BE2C (cell line): ENCODE measurements at regions not wholly inside any gene's neighbourhood (a gene's known extent, or its start where the extent isn't known, plus 50 kb on each side); places are given as distances from the start of the nearest gene placed in this dataset.

Experiments used
- DNase-seq: peaks from one replicate; pipeline ENCODE4 v3.0.0-alpha.2; 2020
- H3K27me3 ChIP-seq: fragments of 250-450 bp; sonication (Bioruptor Pico); 2 replicates; pipeline ENCODE4 v1.5.1; 2020; ENCODE audit warnings: mild to moderate bottlenecking
- H3K36me3 ChIP-seq: fragments of 250-450 bp; sonication (Bioruptor Pico); 2 replicates; pipeline ENCODE4 v1.5.1; 2020; ENCODE audit warnings: mild to moderate bottlenecking
- H3K4me1 ChIP-seq: fragments of 250-450 bp; sonication (Bioruptor Pico); 2 replicates; pipeline ENCODE4 v1.5.1; 2020
- H3K4me3 ChIP-seq: 2 replicates; pipeline ENCODE4 v1.5.1; 2011; ENCODE audit warnings: low read depth, low read length
- H3K9me3 ChIP-seq: fragments of 250-450 bp; sonication (Bioruptor Pico); 2 replicates; pipeline ENCODE4 v1.5.1; 2020
- TF ChIP-seq, protein P1 (sequence below): IDR thresholded peaks from 2 replicates; pipeline ENCODE4 v1.5.1; 2012; ENCODE audit warnings: mild to moderate bottlenecking, low read depth, low read length

DNA sequence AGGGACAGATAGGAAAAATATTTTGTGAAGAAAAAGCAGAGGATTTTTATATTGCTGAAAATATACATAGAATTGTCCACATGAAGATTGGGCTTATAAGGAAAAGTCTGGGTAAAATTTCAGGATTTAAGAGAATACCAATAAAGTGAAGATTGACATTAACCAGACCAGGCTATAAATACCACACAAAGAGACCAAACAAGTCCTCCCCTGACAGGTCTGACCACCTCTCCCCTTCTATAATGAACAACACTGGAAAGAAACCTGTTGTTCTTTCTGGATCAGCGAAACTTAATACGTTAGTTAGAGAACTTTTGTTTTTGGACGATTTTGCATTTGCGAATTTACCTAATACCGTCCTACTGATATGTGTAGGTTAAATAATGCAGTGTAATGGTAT, 138.3 kb downstream of the ISL1 start:
- Histone ChIP-seq H3K36me3 (no peaks in the 10 kb centered on the region), H3K27me3 (no peaks in the 10 kb centered on the region), H3K4me1 (peaks cover 3% of the 10 kb centered on the region), H3K9me3 (no peaks in the 10 kb centered on the region), H3K4me3 (no peak overlapping the region)
- DNase-seq: no peak
- TF ChIP-seq, protein P1, sequence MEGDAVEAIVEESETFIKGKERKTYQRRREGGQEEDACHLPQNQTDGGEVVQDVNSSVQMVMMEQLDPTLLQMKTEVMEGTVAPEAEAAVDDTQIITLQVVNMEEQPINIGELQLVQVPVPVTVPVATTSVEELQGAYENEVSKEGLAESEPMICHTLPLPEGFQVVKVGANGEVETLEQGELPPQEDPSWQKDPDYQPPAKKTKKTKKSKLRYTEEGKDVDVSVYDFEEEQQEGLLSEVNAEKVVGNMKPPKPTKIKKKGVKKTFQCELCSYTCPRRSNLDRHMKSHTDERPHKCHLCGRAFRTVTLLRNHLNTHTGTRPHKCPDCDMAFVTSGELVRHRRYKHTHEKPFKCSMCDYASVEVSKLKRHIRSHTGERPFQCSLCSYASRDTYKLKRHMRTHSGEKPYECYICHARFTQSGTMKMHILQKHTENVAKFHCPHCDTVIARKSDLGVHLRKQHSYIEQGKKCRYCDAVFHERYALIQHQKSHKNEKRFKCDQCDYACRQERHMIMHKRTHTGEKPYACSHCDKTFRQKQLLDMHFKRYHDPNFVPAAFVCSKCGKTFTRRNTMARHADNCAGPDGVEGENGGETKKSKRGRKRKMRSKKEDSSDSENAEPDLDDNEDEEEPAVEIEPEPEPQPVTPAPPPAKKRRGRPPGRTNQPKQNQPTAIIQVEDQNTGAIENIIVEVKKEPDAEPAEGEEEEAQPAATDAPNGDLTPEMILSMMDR: no peak

DNA sequence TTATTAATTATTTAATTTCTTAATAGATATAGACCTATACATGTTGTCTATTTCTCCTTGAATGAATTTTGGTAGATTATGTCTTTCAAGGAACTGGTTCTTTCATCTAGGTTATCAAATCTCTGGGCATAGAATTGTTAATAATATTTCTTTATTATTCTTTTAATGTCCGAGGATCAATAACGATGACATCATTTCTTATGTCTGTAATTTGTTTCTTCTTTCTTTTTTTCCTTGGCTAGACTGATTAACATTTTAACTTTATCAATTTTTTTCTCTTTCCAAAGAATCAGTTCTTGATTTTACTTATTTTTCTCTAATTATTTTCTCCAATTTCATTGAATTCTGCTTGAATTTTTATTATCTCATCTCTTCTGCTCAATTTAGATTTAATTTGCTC, 156.0 kb downstream of the ISL1 start:
- Histone ChIP-seq H3K4me3 (no peak overlapping the region), H3K9me3 (no peaks in the 10 kb centered on the region; the same call in 1 of the 2 replicates), H3K4me1 (peaks cover 6% of the 10 kb centered on the region), H3K36me3 (no peaks in the 10 kb centered on the region), H3K27me3 (no peaks in the 10 kb centered on the region)
- TF ChIP-seq, protein P1: no peak
- no peak for DNase-seq

DNA sequence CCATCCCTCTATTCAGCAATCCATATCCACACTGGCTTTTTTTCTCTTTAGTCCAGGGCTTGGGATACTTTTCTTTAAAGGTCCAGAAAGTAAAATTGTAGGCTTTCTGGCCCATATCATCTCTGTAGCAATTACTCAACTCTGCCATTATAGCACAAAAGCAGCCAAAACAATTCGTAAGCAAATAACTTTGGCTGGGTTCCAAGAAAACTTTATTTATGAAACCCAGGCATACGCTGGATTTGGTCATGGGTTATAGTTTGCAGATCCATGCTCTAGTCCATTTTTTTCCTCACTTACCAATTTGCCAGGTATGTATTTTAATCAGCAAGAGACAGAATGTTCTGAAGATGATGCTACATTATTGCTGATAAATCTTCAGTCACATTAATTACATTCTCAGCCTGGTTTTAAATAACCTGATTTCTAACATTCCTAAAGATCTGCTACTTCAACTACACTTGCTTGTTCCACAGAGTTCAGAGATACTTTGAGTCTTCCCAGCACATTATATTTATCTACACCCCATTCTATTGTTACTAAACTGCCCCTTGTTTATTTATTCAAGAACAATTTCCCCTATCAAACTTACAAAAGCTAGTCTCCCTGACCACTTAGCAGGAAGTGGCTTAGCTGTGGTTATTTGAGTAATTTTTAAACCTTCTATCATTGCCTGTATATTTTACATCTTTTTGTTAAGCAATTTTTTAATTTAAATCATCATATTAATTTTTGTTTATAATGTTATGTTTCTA, 161.0 kb downstream of the ISL1 start:
- Histone ChIP-seq H3K4me1 (peaks cover 7% of the 10 kb centered on the region), H3K36me3 (no peaks in the 10 kb centered on the region), H3K9me3 (no peaks in the 10 kb centered on the region; the same call in 1 of the 2 replicates), H3K27me3 (no peaks in the 10 kb centered on the region), H3K4me3 (no peak overlapping the region)
- no peak for DNase-seq
- TF ChIP-seq, protein P1: no peak

DNA sequence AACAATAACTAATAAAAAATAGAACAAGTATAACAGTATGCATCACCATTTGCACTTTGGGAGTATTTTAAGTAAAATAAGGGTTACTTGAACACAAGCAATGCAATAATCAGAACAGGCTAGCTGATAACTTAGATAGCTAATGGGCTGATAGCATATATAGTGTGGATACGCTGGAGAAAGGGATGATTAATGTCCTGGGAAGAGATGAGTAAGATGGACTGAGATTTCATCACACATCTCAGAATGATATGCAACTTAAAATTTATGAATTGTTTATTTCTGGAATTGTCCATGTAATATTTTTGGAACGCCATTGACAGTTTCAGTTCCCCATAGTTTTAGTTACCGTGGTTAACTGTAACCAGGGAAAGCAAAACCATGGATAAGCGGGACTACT, 173.6 kb downstream of the ISL1 start:
- no peak for DNase-seq
- Histone ChIP-seq H3K4me1 (peaks cover 11% of the 10 kb centered on the region), H3K4me3 (no peak overlapping the region), H3K36me3 (no peaks in the 10 kb centered on the region), H3K9me3 (no peaks in the 10 kb centered on the region), H3K27me3 (no peaks in the 10 kb centered on the region)
- TF ChIP-seq, protein P1: no peak

DNA sequence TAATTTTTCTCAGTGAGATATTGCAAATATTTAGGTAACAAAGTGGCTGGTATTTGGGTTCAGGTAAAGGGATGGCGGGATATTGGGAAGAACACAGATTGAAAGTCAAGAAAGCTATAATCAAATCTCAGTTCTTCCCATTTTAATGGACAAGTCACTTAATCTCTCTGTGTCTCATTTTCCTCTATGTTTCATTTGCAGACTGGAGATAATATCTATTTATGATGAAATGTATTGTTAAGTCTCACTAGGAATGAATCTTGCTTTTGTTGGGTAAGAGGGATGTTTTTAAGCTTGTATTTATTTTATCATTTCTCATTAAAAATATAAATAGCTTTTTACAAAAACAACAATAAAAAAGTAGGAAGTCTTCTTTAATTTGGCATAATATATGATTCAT, 175.4 kb downstream of the ISL1 start:
- Histone ChIP-seq H3K27me3 (no peaks in the 10 kb centered on the region), H3K4me1 (peaks cover 11% of the 10 kb centered on the region), H3K36me3 (no peaks in the 10 kb centered on the region), H3K9me3 (no peaks in the 10 kb centered on the region), H3K4me3 (no peak overlapping the region)
- DNase-seq: no peak
- TF ChIP-seq, protein P1: no peak

DNA sequence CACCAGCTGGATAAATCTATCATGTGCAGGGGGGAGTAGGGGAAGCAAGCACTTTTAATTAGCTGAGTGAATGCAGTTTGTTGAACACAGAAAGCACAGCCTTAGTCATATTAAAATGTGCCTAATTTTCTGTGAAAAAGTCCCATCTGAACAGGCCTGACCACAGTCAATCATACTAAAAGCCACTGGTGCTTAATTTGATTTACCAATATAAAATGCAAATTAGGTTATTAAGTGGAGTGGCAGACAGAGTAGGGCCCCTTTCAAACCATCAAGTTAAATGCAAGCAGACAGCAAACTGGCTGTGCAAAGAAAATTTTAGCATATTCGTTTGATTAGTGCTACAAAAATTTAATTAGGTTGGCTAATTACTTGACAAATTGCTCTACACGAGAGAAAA, 176.1 kb downstream of the ISL1 start:
- TF ChIP-seq, protein P1: no peak
- no peak overlapping the region for H3K4me3 ChIP-seq
- H3K9me3 ChIP-seq: no peaks in the 10 kb centered on the region
- H3K36me3 ChIP-seq: no peaks in the 10 kb centered on the region
- H3K4me1 ChIP-seq: peaks cover 11% of the 10 kb centered on the region
- H3K27me3 ChIP-seq: no peaks in the 10 kb centered on the region
- DNase-seq: peak; percentile 12
